NCI-H2196 (cell line): ENCODE measurements at regions not wholly inside any gene's neighbourhood (a gene's known extent, or its start where the extent isn't known, plus 50 kb on each side); places are given as distances from the start of the nearest gene placed in this dataset.

Experiments
- DNase-seq: peaks from one replicate; lab custom pipeline; 2025; ENCODE audit not compliant: unreplicated experiment; lab: John Stamatoyannopoulos, UW

- no peak for DNase-seq
Observed at GRCh38 chr2:898319-898718, 52.3 kb upstream of the SNTG2 start.

DNA sequence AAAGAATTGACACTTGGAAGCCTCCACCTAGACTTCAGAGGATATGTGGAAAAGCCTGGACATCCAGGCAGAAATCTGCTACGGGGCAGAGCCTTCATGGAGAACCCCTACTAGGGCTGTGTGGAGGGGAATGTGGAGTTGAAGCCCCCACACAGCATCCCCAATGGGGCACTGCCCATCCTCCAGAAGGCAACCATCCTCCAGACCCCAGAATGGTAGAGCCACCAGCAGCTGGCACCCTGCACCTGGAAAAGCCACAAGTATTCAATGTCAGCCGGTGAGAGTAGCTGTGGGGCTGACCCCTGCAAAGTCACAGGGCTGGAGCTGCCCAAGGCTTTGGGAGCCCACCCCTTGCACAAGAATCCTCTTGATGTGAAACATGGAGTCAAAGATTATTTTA lies 53.6 kb upstream of the SNTG2 start:
- no peak for DNase-seq

GRCh38 chr2:893311-893710 lies 57.3 kb upstream of the SNTG2 start:
- DNase-seq: no peak

- DNase-seq: no peak
Observed at GRCh38 chr2:892892-893291, 57.8 kb upstream of the SNTG2 start.

DNA sequence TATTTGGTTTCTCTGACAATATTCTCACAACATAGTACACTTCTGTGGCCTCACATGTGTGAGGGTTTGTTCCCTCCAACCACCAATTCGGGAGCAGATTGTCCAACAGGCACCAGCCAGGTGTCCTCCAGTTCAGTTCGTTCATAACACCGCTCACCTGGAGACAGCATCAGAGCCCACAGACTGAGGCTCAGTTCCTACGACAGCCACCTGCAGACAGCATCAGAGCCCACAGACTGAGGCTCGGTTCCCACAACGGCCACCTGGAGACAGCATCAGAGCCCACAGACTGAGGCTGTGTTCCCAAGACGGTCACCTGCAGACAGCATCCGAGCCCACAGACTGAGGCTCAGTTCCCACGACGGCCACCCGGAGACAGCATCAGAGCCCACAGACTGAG lies 58.2 kb upstream of the SNTG2 start:
- DNase-seq: no peak

DNA sequence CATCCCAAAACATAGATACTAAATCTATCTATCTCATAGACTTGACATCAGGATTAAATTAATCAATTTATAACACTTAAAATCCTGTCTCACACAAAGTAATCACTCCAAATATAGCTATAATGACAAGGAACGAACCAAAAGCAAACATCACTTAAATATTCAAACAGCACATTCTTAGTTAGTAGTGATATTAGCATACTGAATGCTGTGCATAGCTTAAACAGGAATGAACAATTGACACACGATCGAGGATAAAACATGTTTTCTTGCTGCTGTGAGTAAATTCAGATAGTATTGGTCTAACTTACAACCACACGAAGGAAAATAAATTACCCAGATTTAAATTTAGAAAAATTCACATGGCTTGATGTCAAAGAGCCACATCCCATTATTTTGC lies 58.9 kb upstream of the SNTG2 start:
- no peak for DNase-seq

- no peak for DNase-seq
Observed at GRCh38 chr2:890791-891190, 59.9 kb upstream of the SNTG2 start.

GRCh38 chr2:890214-890613 lies 60.4 kb upstream of the SNTG2 start:
- no peak for DNase-seq

DNA sequence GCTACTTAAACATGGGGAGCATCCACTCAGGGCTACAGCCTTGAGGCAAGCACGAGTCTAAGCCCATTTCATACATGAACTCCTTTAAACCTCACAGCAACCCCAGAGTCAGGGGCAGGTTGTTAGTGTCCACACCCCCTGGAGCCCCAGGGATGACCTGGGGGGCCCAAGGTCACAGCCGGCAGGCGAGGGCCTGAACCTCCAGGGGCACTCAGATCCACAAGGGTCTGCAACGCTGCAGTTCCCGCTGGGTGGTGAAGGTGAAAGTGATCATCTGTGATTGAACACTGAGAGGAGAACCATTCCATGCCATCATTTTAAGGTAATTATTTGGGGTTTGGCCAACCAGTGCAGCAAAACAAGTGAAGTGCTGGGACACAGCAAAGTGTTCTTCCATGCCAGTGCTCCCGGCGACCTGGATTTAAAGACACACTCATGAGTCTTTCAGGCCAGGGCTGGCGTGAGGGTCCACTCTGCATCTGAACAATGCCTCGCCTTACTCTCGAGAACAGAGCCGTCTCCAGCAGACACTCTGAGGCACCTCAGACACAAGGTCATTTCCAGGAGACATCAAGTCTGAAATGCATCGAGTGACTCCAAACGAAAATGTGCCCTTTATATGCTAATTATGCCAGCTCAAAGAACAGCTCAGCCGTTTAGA lies 61.6 kb upstream of the SNTG2 start:
- no peak for DNase-seq

GRCh38 chr2:888211-888801 lies 62.3 kb upstream of the SNTG2 start:
- DNase-seq: no peak

GRCh38 chr2:887639-888038 lies 63.0 kb upstream of the SNTG2 start:
- no peak for DNase-seq

GRCh38 chr2:886072-887022 lies 64.3 kb upstream of the SNTG2 start:
- no peak for DNase-seq

DNA sequence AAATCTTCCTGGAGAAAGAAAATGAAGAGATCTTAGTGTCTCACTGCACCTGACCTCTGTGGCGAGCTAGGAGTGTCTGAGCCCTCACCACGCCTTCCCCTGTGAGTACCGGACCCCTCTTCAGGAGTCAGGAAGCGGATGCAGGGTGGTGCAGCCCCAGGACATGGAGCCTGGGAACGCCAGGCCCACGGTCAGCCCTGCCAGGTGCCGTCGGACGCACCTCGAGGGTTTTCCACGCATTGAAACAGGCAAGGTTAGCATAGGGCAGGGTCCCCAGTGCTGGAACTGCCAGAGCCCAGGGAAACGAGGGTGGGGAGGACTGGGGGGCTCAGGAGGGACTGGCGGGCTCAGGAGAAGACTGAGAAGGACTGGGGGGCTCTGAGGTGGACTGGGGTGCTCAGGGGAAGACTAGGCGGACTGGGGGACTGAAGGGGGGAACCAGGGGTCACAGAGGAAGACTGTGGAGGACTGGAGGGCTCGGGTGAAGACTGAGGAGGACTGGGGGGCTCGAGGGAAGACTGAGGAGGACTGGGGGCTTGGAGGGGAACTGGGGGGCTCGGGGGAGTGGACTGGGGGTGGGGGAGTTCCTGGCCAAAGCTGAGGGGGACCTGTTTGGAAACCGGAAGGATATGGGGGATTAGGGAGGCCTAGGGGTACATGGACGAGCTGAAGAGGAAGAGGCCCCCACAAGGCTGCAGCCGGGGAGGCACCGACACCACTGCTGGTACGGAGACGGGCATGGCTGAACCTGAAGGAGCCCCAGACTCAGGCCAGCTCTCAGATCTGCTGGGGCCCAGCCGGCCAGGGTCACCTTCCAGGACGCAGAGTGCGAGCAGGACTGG lies 65.2 kb upstream of the SNTG2 start:
- no peak for DNase-seq

GRCh38 chr2:883803-884748 lies 66.6 kb upstream of the SNTG2 start:
- no peak for DNase-seq

DNA sequence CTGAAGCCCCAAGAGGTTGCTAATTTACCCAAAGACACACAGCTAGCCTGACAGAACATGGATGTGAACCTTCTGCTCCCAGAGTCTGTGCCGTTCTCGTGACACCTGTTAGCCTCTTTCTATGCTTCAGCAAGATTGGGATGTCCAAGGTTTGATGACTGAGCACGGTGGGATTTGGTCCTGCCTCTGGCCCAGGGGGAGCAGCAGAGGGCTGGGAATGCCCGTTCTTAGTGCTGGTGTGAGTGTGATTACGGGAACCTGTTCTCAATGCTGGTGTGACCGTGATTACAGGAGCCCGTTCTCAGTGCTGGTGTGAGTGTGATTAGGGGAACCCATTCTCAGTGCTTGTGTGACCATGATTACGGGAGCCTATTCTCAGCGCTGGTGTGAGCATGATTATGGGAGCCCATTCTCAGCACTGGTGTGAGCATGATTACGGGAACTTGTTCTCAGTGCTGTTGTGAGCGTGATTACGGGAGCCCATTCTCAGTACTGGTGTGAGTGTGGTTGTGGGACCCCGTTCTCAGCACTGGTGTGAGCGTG lies 67.3 kb upstream of the SNTG2 start:
- DNase-seq: no peak

GRCh38 chr2:881204-881918 lies 69.3 kb upstream of the SNTG2 start:
- no peak for DNase-seq

GRCh38 chr2:880201-880970 lies 70.3 kb upstream of the SNTG2 start:
- DNase-seq: no peak

GRCh38 chr2:879540-879939 lies 71.1 kb upstream of the SNTG2 start:
- no peak for DNase-seq
